Spleen (tissue), 11 donors: ENCODE measurements at regions not wholly inside any gene's neighbourhood (a gene's known extent, or its start where the extent isn't known, plus 50 kb on each side); places are given as distances from the start of the nearest gene placed in this dataset.

Source experiments
- DNase-seq: peaks from one replicate; pipeline ENCODE4 v3.0.0-alpha.2; 2020
- H3K27ac ChIP-seq, 8 donors: fragments of 200-600 bp; sonication (generic) in 7 of 8; 1 replicate in 4 of 8; 2 replicates in 4 of 8; pipeline versions ENCODE4 v1.5.0 to v1.8.0; 2016 to 2021; ENCODE audit warnings: inconsistent platforms in 4 of 8, mild to moderate bottlenecking in 4 of 8, moderate library complexity in 1 of 8
- H3K27me3 ChIP-seq, 7 donors: fragments of 200-600 bp; sonication (generic) in 6 of 7; replicated peaks in 1 of 7; 1 replicate in 4 of 7; 2 replicates in 3 of 7; pipeline versions ENCODE4 v1.5.0 to v1.8.0; 2016 to 2021; ENCODE audit warnings: inconsistent platforms in 3 of 7, mild to moderate bottlenecking in 1 of 7
- H3K36me3 ChIP-seq, 6 donors: fragments of 200-600 bp; sonication (generic) in 5 of 6; 1 replicate in 4 of 6; 2 replicates in 2 of 6; pipeline versions ENCODE4 v1.5.0 to v1.8.0; 2016 to 2021; ENCODE audit warnings: inconsistent platforms in 2 of 6
- H3K4me1 ChIP-seq, 6 donors: fragments of 200-600 bp; sonication (generic) in 5 of 6; 1 replicate in 3 of 6; 2 replicates in 3 of 6; pipeline versions ENCODE4 v1.5.0 to v1.8.0; 2016 to 2021; ENCODE audit warnings: inconsistent platforms in 3 of 6
- H3K4me3 ChIP-seq, 8 donors: fragments of 200-600 bp; sonication (generic) in 7 of 8; 1 replicate in 4 of 8; 2 replicates in 4 of 8; pipeline versions ENCODE4 v1.5.0 to v1.8.0; 2016 to 2021; ENCODE audit warnings: inconsistent platforms in 4 of 8, mild to moderate bottlenecking in 4 of 8, moderate library complexity in 2 of 8
- H3K9me3 ChIP-seq, 8 donors: fragments of 200-600 bp; sonication (generic) in 7 of 8; 1 replicate in 4 of 8; 2 replicates in 4 of 8; pipeline versions ENCODE4 v1.5.0 to v1.8.0; 2016 to 2021; ENCODE audit warnings: inconsistent platforms in 4 of 8
- POLR2A ChIP-seq, 3 donors: fragments of 450-650 bp; IDR thresholded peaks; one replicate each; pipeline ENCODE4 v1.5.1; 2017; ENCODE audit warnings: antibody characterized with exemption in 3 of 3, mild to moderate bottlenecking in 1 of 3
- POLR2AphosphoS5 ChIP-seq, 3 donors: sonication (generic); formaldehyde crosslinking; IDR thresholded peaks; one replicate each; pipeline ENCODE4 v1.5.1; 2017; ENCODE audit warnings: antibody characterized with exemption in 3 of 3
- WGBS, 5 donors: extraction: QIAGEN DNeasy Blood & Tissue Kit in 3 of 5; methylation state at CpG; one replicate each; pipeline versions ENCODE4 v1.1.5 to v1.1.7; 2013 to 2018; 5-methylcytosine and 5-hydroxymethylcytosine counted together
- intact Hi-C: fragments of 100-400 bp; cut with DNase I; formaldehyde crosslinking; loops from one replicate; pipeline ENCODE4 v1.15.0; 2023; ENCODE audit warnings: low total_unique reads
- TF ChIP-seq, protein P1 (sequence below), 11 experiments: fragments of 200-600 bp in 7 of 11; fragments of 450-650 bp in 4 of 11; sonication (generic) in 4 of 11; IDR thresholded peaks in 8 of 11; conservative IDR thresholded peaks in 3 of 11; 1 replicate in 7 of 11; 2 replicates in 4 of 11; pipeline versions ENCODE4 v1.4.0 to v1.8.0; 2016 to 2021; ENCODE audit warnings: antibody characterized with exemption in 11 of 11, inconsistent platforms in 4 of 11, mild to moderate bottlenecking in 1 of 11
- donor health status: healthy with polysubstance abuse.
- donor health status: DM: no; HTN: no; CAD: no; lungs with moderate emphysema.
- donor health status: DM: no; HTN: no; CAD: no.
- donor health status: Bipolar disorder and iron deficiency.
- donor health status: healthy.
- donor health status: DM: no; HTN: no; CAD: no.
- donor health status: DM: yes; HTN: yes; CAD: no.

GRCh38 chr7:42337225-42337905, 100.4 kb upstream of the GLI3 start:
- 72 to 81% (median 80%) methylated on average over 13 of the region's 13 CpGs for WGBS, 5 donors
- DNase-seq, result no peak

DNA sequence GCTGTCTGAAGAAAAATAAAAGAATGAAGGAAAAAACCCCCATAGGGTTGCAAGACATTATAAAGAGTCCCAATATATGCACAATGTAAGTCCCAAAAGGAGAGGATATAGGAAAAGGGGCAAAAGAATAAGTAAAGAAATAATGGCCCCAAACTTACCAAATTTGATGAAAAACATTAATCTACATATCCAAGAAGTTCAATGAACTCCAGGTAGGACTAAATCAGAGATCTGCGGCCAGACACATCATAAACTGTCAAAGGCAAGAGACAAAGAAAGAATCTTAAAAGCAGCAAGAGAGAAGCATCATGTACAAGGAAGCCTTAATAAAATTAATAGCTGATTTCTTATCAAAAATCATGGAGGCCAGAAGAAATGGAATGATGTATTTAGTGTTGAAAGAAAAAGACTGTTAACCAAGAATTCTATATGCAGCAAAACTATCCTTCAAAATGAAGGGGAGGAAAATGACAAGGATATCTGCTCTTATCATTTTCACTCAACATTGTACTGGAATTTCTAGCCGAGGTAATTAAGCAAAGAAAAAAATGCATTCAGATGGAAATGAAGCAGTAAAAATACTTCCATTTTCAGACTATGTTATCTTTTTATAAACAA, 95.7 kb upstream of the GLI3 start:
- Histone ChIP-seq H3K4me1 (peaks cover 0 to 4% (median 0%) of the 10 kb centered on the region in 6 donors), H3K27ac (no peak overlapping the region), H3K4me3 (no peak overlapping the region), H3K27me3 (no peaks in the 10 kb centered on the region), H3K9me3 (peaks cover 0 to 37% (median 29%) of the 10 kb centered on the region in 8 donors), H3K36me3 (no peaks in the 10 kb centered on the region)
- TF ChIP-seq, protein P1, sequence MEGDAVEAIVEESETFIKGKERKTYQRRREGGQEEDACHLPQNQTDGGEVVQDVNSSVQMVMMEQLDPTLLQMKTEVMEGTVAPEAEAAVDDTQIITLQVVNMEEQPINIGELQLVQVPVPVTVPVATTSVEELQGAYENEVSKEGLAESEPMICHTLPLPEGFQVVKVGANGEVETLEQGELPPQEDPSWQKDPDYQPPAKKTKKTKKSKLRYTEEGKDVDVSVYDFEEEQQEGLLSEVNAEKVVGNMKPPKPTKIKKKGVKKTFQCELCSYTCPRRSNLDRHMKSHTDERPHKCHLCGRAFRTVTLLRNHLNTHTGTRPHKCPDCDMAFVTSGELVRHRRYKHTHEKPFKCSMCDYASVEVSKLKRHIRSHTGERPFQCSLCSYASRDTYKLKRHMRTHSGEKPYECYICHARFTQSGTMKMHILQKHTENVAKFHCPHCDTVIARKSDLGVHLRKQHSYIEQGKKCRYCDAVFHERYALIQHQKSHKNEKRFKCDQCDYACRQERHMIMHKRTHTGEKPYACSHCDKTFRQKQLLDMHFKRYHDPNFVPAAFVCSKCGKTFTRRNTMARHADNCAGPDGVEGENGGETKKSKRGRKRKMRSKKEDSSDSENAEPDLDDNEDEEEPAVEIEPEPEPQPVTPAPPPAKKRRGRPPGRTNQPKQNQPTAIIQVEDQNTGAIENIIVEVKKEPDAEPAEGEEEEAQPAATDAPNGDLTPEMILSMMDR (IDR thresholded peaks at IDR 0.05 in 8 of 11, conservative IDR thresholded peaks at IDR 0.05 in 3 of 11), result no peak
- no peak for TF ChIP-seq POLR2A (IDR thresholded peaks at IDR 0.05)
- no peak for TF ChIP-seq POLR2AphosphoS5 (IDR thresholded peaks at IDR 0.05)
- intact Hi-C loops, result no loop called here
- 90 to 94% (median 93%) methylated on average over 2 of the region's 2 CpGs for WGBS, 5 donors
- no peak for DNase-seq

More at GRCh38 chr7:42337225-42337905, 100.4 kb upstream of the GLI3 start:
- Histone ChIP-seq H3K9me3 (peaks cover 0 to 16% (median 13%) of the 10 kb centered on the region in 8 donors), H3K4me1 (no peaks in the 10 kb centered on the region), H3K27me3 (no peaks in the 10 kb centered on the region), H3K4me3 (no peak overlapping the region), H3K36me3 (no peaks in the 10 kb centered on the region), H3K27ac (peak overlapping the region in 1 of 8 donors; percentile 3)
- no peak for TF ChIP-seq POLR2AphosphoS5 (IDR thresholded peaks at IDR 0.05)
- intact Hi-C loops, result no loop called here

- intact Hi-C loops, result no loop called here
- no peaks in the 10 kb centered on the region for H3K4me1 ChIP-seq
- no peaks in the 10 kb centered on the region for H3K9me3 ChIP-seq
- no peaks in the 10 kb centered on the region for H3K27me3 ChIP-seq
- no peak overlapping the region for H3K27ac ChIP-seq
- TF ChIP-seq, protein P1 (IDR thresholded peaks at IDR 0.05 in 8 of 11, conservative IDR thresholded peaks at IDR 0.05 in 3 of 11), result no peak
- no peaks in the 10 kb centered on the region for H3K36me3 ChIP-seq
- no peak overlapping the region for H3K4me3 ChIP-seq
- WGBS, 5 donors, result 38 to 58% (median 54%) methylated on average over 2 of the region's 2 CpGs
- no peak for DNase-seq
Observed at GRCh38 chr7:42319631-42320030, 82.6 kb upstream of the GLI3 start.

DNA sequence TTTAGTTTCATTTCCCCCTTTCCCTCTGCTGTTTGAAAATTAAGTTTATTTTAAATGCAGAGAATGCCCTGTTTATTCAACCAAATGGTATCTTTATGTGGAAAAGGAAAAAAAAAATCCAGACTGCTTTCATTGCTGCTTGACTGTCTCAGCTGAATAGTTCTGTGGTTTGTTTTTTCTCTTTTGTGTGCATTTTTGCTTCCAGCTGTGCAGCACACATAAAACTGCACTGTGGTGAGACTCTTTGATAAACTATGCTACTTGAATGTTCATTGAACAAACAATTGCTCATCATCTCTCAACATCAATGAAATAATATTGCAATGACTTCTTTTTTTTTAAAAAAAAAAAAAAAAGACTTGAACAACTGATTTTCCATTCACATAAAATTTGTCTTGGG, 78.6 kb upstream of the GLI3 start:
- H3K36me3 ChIP-seq, result no peaks in the 10 kb centered on the region
- DNase-seq, result no peak
- intact Hi-C loops, result no loop called here

More for the DNA sequence above, 78.6 kb upstream of the GLI3 start:
- Histone ChIP-seq H3K27ac (no peak overlapping the region), H3K4me3 (no peak overlapping the region), H3K9me3 (peaks cover 0 to 18% (median 11%) of the 10 kb centered on the region in 8 donors), H3K27me3 (no peaks in the 10 kb centered on the region), H3K4me1 (no peaks in the 10 kb centered on the region)
- TF ChIP-seq POLR2A (IDR thresholded peaks at IDR 0.05), result no peak
- no peak for TF ChIP-seq POLR2AphosphoS5 (IDR thresholded peaks at IDR 0.05)
- TF ChIP-seq, protein P1 (IDR thresholded peaks at IDR 0.05 in 8 of 11, conservative IDR thresholded peaks at IDR 0.05 in 3 of 11), result no peak
